GM18505 (cell line): ENCODE measurements at regions not wholly inside any gene's neighbourhood (a gene's known extent, or its start where the extent isn't known, plus 50 kb on each side); places are given as distances from the start of the nearest gene placed in this dataset.
"Not testable (repeated sequence)": the region's sequence is repeated elsewhere in the genome, so short reads cannot be mapped to it uniquely, and the experiment has no call there.

ENCODE experiments used
- ATAC-seq: cut with Tn5 transposase; IDR thresholded peaks from one replicate; pipeline ENCODE4 v1.9.1; 2021; ENCODE audit not compliant: unreplicated experiment
- POLR2A ChIP-seq: IDR thresholded peaks from 4 replicates; pipeline ENCODE4 v1.6.1; 2011; ENCODE audit warnings: borderline replicate concordance; ENCODE audit not compliant: insufficient read depth, insufficient read length; ENCODE audit errors: extremely low read depth

- ATAC-seq: no peak
These were observed 203.9 kb downstream of the MINAR1 start for GRCh38 chr15:79635897-79636561.

GRCh38 chr15:79640206-79640605 lies 208.1 kb downstream of the MINAR1 start:
- no peak for ATAC-seq
- TF ChIP-seq POLR2A: no peak

More at GRCh38 chr15:79635897-79636561, 203.9 kb downstream of the MINAR1 start:
- TF ChIP-seq POLR2A: no peak

GRCh38 chr15:79641841-79642240 lies 209.7 kb downstream of the MINAR1 start:
- no peak for ATAC-seq
- no peak for TF ChIP-seq POLR2A

- TF ChIP-seq POLR2A: no peak
- no peak for ATAC-seq
These were observed 211.3 kb downstream of the MINAR1 start for GRCh38 chr15:79643393-79643792.

GRCh38 chr15:79644091-79644490 lies 212.0 kb downstream of the MINAR1 start:
- no peak for ATAC-seq

GRCh38 chr15:79652972-79653371 lies 220.8 kb downstream of the MINAR1 start:
- not testable (repeated sequence) for ATAC-seq

More at GRCh38 chr15:79644091-79644490, 212.0 kb downstream of the MINAR1 start:
- TF ChIP-seq POLR2A: no peak

GRCh38 chr15:79653533-79653932 lies 221.4 kb downstream of the MINAR1 start:
- no peak for TF ChIP-seq POLR2A
- ATAC-seq: no peak

- TF ChIP-seq POLR2A: no peak
- no peak for ATAC-seq
These were observed 224.2 kb downstream of the MINAR1 start for GRCh38 chr15:79656151-79657000.

- no peak for ATAC-seq
- no peak for TF ChIP-seq POLR2A
These were observed 225.6 kb downstream of the MINAR1 start for GRCh38 chr15:79657722-79658121.

GRCh38 chr15:79659691-79660090 lies 227.6 kb downstream of the MINAR1 start:
- TF ChIP-seq POLR2A: no peak
- ATAC-seq: no peak

- no peak for TF ChIP-seq POLR2A
- ATAC-seq: no peak
These were observed 229.3 kb downstream of the MINAR1 start for GRCh38 chr15:79661411-79661810.

- TF ChIP-seq POLR2A: no peak
- peak; percentile 76 for ATAC-seq
These were observed 223.2 kb downstream of the MTHFS start for GRCh38 chr15:79673416-79674123.

- no peak for TF ChIP-seq POLR2A
- no peak for ATAC-seq
These were observed 222.7 kb downstream of the MTHFS start for GRCh38 chr15:79674124-79674465.
